HL-60 (cell line): ENCODE measurements at regions not wholly inside any gene's neighbourhood (a gene's known extent, or its start where the extent isn't known, plus 50 kb on each side); places are given as distances from the start of the nearest gene placed in this dataset.

ENCODE experiments used
- GABPA ChIP-seq: IDR thresholded peaks from 2 replicates; pipeline ENCODE4 v1.6.1; 2012; ENCODE audit warnings: low read depth
- POLR2AphosphoS5 ChIP-seq: IDR thresholded peaks from 2 replicates; pipeline ENCODE4 v1.6.1; 2012; ENCODE audit warnings: low read depth
- SPI1 ChIP-seq: IDR thresholded peaks from 2 replicates; pipeline ENCODE4 v1.6.1; 2012; ENCODE audit warnings: low read depth, mild to moderate bottlenecking, borderline replicate concordance
- TF ChIP-seq, protein P1 (sequence below): IDR thresholded peaks from one replicate; pipeline ENCODE4 v1.5.1; 2011; ENCODE audit warnings: low read length, control low read depth, inconsistent platforms; ENCODE audit not compliant: insufficient read depth
- TF ChIP-seq, protein P2 (sequence below): IDR thresholded peaks from 2 replicates; pipeline ENCODE4 v1.6.1; 2012; ENCODE audit warnings: low read depth; ENCODE audit not compliant: insufficient replicate concordance

DNA sequence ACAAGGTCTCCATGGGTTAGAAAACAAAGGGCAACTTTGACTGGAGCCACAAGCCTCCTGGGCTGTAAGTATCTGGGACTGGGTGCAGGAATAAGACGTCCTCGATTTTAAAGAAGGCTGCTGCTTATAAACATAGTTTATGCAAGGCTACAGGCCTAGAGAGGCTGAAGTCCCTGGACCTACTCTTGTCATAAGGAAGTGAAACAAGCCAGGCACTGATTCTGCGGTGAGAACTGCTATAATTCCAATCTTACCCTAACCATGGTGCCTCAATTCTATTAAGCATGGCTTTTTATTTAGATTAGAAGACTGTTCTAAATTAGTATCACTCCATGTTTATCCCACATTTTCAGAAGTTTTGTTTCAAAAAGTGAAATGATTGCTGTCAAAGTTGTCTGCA lies 777.6 kb downstream of the PLOD2 start:
- TF ChIP-seq, protein P1, sequence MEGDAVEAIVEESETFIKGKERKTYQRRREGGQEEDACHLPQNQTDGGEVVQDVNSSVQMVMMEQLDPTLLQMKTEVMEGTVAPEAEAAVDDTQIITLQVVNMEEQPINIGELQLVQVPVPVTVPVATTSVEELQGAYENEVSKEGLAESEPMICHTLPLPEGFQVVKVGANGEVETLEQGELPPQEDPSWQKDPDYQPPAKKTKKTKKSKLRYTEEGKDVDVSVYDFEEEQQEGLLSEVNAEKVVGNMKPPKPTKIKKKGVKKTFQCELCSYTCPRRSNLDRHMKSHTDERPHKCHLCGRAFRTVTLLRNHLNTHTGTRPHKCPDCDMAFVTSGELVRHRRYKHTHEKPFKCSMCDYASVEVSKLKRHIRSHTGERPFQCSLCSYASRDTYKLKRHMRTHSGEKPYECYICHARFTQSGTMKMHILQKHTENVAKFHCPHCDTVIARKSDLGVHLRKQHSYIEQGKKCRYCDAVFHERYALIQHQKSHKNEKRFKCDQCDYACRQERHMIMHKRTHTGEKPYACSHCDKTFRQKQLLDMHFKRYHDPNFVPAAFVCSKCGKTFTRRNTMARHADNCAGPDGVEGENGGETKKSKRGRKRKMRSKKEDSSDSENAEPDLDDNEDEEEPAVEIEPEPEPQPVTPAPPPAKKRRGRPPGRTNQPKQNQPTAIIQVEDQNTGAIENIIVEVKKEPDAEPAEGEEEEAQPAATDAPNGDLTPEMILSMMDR, result no peak
- TF ChIP-seq POLR2AphosphoS5, result no peak
- TF ChIP-seq GABPA, result no peak
- TF ChIP-seq, protein P2, sequence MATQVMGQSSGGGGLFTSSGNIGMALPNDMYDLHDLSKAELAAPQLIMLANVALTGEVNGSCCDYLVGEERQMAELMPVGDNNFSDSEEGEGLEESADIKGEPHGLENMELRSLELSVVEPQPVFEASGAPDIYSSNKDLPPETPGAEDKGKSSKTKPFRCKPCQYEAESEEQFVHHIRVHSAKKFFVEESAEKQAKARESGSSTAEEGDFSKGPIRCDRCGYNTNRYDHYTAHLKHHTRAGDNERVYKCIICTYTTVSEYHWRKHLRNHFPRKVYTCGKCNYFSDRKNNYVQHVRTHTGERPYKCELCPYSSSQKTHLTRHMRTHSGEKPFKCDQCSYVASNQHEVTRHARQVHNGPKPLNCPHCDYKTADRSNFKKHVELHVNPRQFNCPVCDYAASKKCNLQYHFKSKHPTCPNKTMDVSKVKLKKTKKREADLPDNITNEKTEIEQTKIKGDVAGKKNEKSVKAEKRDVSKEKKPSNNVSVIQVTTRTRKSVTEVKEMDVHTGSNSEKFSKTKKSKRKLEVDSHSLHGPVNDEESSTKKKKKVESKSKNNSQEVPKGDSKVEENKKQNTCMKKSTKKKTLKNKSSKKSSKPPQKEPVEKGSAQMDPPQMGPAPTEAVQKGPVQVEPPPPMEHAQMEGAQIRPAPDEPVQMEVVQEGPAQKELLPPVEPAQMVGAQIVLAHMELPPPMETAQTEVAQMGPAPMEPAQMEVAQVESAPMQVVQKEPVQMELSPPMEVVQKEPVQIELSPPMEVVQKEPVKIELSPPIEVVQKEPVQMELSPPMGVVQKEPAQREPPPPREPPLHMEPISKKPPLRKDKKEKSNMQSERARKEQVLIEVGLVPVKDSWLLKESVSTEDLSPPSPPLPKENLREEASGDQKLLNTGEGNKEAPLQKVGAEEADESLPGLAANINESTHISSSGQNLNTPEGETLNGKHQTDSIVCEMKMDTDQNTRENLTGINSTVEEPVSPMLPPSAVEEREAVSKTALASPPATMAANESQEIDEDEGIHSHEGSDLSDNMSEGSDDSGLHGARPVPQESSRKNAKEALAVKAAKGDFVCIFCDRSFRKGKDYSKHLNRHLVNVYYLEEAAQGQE, result no peak
- no peak for TF ChIP-seq SPI1
